22Rv1 (cell line): ENCODE measurements at regions not wholly inside any gene's neighbourhood (a gene's known extent, or its start where the extent isn't known, plus 50 kb on each side); places are given as distances from the start of the nearest gene placed in this dataset.

Source experiments
- ZFX ChIP-seq: fragments of 450-650 bp; IDR thresholded peaks from 2 replicates; pipeline ENCODE4 v1.6.1; 2017; ENCODE audit warnings: antibody characterized with exemption, borderline replicate concordance
- TF ChIP-seq, protein P1 (sequence below): fragments of 450-650 bp; IDR thresholded peaks from 2 replicates; pipeline ENCODE4 v1.5.1; 2017; ENCODE audit warnings: mild to moderate bottlenecking

DNA sequence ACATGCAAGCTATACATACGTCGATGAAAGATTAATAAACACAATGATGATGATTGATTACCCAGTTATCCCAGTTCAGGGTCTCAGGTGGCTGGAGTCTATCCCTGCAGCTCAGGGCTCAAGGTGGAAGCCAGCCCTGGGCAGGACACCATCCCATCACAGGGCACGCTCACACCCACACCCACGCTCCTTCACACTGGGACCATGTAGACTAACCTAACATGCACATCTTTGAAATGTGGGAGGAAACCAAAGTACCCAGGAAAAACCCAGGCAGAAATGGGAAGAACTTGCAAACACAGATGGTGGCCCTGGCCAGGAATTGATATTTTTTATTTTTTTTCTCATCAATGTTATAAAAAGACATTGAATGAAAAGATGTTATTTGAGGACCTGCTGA is 151.4 kb upstream of the MCTP2 start:
- TF ChIP-seq, protein P1, sequence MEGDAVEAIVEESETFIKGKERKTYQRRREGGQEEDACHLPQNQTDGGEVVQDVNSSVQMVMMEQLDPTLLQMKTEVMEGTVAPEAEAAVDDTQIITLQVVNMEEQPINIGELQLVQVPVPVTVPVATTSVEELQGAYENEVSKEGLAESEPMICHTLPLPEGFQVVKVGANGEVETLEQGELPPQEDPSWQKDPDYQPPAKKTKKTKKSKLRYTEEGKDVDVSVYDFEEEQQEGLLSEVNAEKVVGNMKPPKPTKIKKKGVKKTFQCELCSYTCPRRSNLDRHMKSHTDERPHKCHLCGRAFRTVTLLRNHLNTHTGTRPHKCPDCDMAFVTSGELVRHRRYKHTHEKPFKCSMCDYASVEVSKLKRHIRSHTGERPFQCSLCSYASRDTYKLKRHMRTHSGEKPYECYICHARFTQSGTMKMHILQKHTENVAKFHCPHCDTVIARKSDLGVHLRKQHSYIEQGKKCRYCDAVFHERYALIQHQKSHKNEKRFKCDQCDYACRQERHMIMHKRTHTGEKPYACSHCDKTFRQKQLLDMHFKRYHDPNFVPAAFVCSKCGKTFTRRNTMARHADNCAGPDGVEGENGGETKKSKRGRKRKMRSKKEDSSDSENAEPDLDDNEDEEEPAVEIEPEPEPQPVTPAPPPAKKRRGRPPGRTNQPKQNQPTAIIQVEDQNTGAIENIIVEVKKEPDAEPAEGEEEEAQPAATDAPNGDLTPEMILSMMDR: no peak
- TF ChIP-seq ZFX: no peak
